HepG2 (cell line): ENCODE measurements at regions not wholly inside any gene's neighbourhood (a gene's known extent, or its start where the extent isn't known, plus 50 kb on each side); places are given as distances from the start of the nearest gene placed in this dataset.

Experiments used
- ATAC-seq: fragments of 200-7000 bp; cut with Tn5 transposase; 3 replicates; pipeline ENCODE4 v1.9.1; 2020; ENCODE audit warnings: mild to moderate bottlenecking, moderate library complexity
- BruUV-seq: library from RNA; stranded (reverse); fragments of 400-500 nt; replicated peaks from 2 replicates; lab custom pipeline; 2021; lab: Mats Ljungman, UMichigan
- CTCF ChIA-PET: fragments of 300-600 bp; formaldehyde crosslinking; extraction: SDS; loops from one replicate; lab custom pipeline; 2021; ENCODE audit warnings: low total read pairs, inconsistent platforms, low intra/inter-chr PET ratio; lab: Yijun Ruan, JAX
- POLR2A ChIA-PET: fragments of 350-600 bp; sonication (Branson Sonifier 250); formaldehyde crosslinking; loops from one replicate; lab custom pipeline; 2020; ENCODE audit warnings: antibody characterized with exemption, inconsistent platforms; lab: Yijun Ruan, JAX
- DNase-seq: peaks from one replicate; pipeline ENCODE4 v3.0.0-alpha.2; 2015; ENCODE audit warnings: low spot score
- FAIRE-seq: peaks from 3 replicates; lab custom pipeline; 2011; peaks lifted over from hg19 to GRCh38; lab: Jason Lieb, UNC
- H2AFZ ChIP-seq: one replicate; pipeline ENCODE4 v1.6.1; 2011; ENCODE audit warnings: low read length, inconsistent platforms
- H3K27ac ChIP-seq: fragments of 300-600 bp; 3 replicates; pipeline ENCODE4 v1.8.0; 2011; ENCODE audit warnings: mixed run types, mild to moderate bottlenecking, mixed read lengths, low read length, inconsistent platforms; ENCODE audit not compliant: insufficient read depth; ENCODE audit errors: extremely low read length
- H3K27me3 ChIP-seq, 2 experiments: fragments of 200-600 bp in 1 of 2; 2 replicates in 1 of 2; 3 replicates in 1 of 2; pipeline versions ENCODE4 v1.6.0 to v1.8.0; 2011; ENCODE audit warnings: low read length in 2 of 2, mild to moderate bottlenecking in 2 of 2, moderate library complexity in 2 of 2, inconsistent platforms in 1 of 2; ENCODE audit not compliant: insufficient read depth in 2 of 2, control insufficient read depth in 1 of 2
- H3K36me3 ChIP-seq, 2 experiments: fragments of 200-600 bp in 1 of 2; replicated peaks in 1 of 2; 2 replicates in 1 of 2; 3 replicates in 1 of 2; pipeline versions ENCODE4 v1.5.1 to v1.8.0; 2011; ENCODE audit warnings: low read length in 2 of 2, inconsistent platforms in 1 of 2; ENCODE audit not compliant: insufficient read depth in 2 of 2, control insufficient read depth in 1 of 2
- H3K4me1 ChIP-seq: 2 replicates; pipeline ENCODE4 v1.5.1; 2012; ENCODE audit warnings: low read length, inconsistent platforms; ENCODE audit not compliant: insufficient read depth
- H3K4me2 ChIP-seq: 2 replicates; pipeline ENCODE4 v1.6.0; 2011; ENCODE audit warnings: low read depth, low read length, inconsistent platforms
- H3K4me3 ChIP-seq, 3 experiments: fragments of 200-600 bp in 1 of 3; sonication (generic), shearing (Covaris generic) in 1 of 3; replicated peaks in 1 of 3; 2 replicates each; pipeline ENCODE4 v1.5.1; 2011 to 2016; ENCODE audit warnings: low read length in 3 of 3, inconsistent platforms in 2 of 3, low read depth in 2 of 3, mild to moderate bottlenecking in 2 of 3, control low read depth in 1 of 3, mixed read lengths in 1 of 3; ENCODE audit not compliant: insufficient read depth in 1 of 3
- H3K79me2 ChIP-seq: one replicate; pipeline ENCODE4 v1.6.1; 2011; ENCODE audit warnings: low read length, inconsistent platforms; ENCODE audit not compliant: insufficient read depth
- H3K9ac ChIP-seq: 2 replicates; pipeline ENCODE4 v1.6.0; 2011; ENCODE audit warnings: mild to moderate bottlenecking, low read depth, low read length, inconsistent platforms; ENCODE audit not compliant: insufficient read depth
- H3K9me3 ChIP-seq: 2 replicates; pipeline ENCODE4 v1.5.1; 2012; ENCODE audit warnings: mild to moderate bottlenecking, low read length
- H4K20me1 ChIP-seq: 2 replicates; pipeline ENCODE4 v1.6.0; 2011; ENCODE audit warnings: inconsistent platforms, mild to moderate bottlenecking, low read length, moderate library complexity; ENCODE audit not compliant: insufficient read depth
- GABPA ChIP-seq, 2 experiments: IDR thresholded peaks; 2 replicates each; pipeline ENCODE4 v1.6.1; 2011 to 2016; ENCODE audit warnings: low read depth in 2 of 2, low read length in 1 of 2, missing biosample characterization in 1 of 2, missing genetic modification characterization in 1 of 2
- HMG20A ChIP-seq: IDR thresholded peaks from 2 replicates; pipeline ENCODE4 v1.6.1; 2016; ENCODE audit warnings: borderline replicate concordance
- HMG20B ChIP-seq: conservative IDR thresholded peaks from 2 replicates; pipeline ENCODE4 v1.6.1; 2016; ENCODE audit warnings: missing genetic modification reagents, missing compliant biosample characterization
- JUND ChIP-seq: sonication (generic); formaldehyde crosslinking; IDR thresholded peaks from 2 replicates; pipeline ENCODE4 v1.8.0; 2022; ENCODE audit warnings: mild to moderate bottlenecking, missing genetic modification reagents
- MED8 ChIP-seq: sonication (generic); formaldehyde crosslinking; IDR thresholded peaks from 2 replicates; pipeline ENCODE4 v1.8.1; 2023; ENCODE audit warnings: mild to moderate bottlenecking, missing genetic modification reagents; ENCODE audit not compliant: insufficient replicate concordance
- MTF1 ChIP-seq: sonication (generic); formaldehyde crosslinking; IDR thresholded peaks from 2 replicates; pipeline ENCODE4 v1.5.0; 2020; ENCODE audit warnings: missing genetic modification reagents
- PAF1 ChIP-seq: IDR thresholded peaks from 2 replicates; pipeline ENCODE4 v1.6.1; 2016; ENCODE audit warnings: missing genetic modification reagents, missing compliant biosample characterization
- SOX13 ChIP-seq, 3 experiments: fragments of 450-650 bp in 1 of 3; sonication (generic) in 1 of 3; formaldehyde crosslinking in 1 of 3; IDR thresholded peaks in 2 of 3; conservative IDR thresholded peaks in 1 of 3; 2 replicates each; pipeline versions ENCODE4 v1.5.0 to v1.6.1; 2016 to 2020; ENCODE audit warnings: antibody characterized with exemption in 1 of 3, mild to moderate bottlenecking in 1 of 3, missing compliant biosample characterization in 1 of 3, missing genetic modification reagents in 1 of 3, moderate library complexity in 1 of 3
- ZFX ChIP-seq: sonication (generic); formaldehyde crosslinking; IDR thresholded peaks from 2 replicates; pipeline ENCODE4 v1.4.0; 2020; ENCODE audit warnings: mild to moderate bottlenecking, low read depth, missing genetic modification reagents, moderate library complexity
- ZNF256 ChIP-seq: sonication (generic); formaldehyde crosslinking; conservative IDR thresholded peaks from 2 replicates; pipeline ENCODE4 v1.4.0; 2020; ENCODE audit warnings: missing genetic modification reagents
- ZNF431 ChIP-seq: sonication (generic); formaldehyde crosslinking; IDR thresholded peaks from 2 replicates; pipeline ENCODE4 v1.9.0; 2022; ENCODE audit warnings: missing genetic modification reagents, low read depth, mild to moderate bottlenecking, borderline replicate concordance
- WGBS: methylation state at CpG from one replicate; pipeline ENCODE4 v1.1.6; 2017; ENCODE audit warnings: low lambda C conversion rate; 5-methylcytosine and 5-hydroxymethylcytosine counted together
- in situ Hi-C: cut with HindIII; loops from 2 replicates; pipeline ENCODE4 v1.10.0; 2017; ENCODE audit warnings: low pct_unique_long_range_greater_than_20kb; ENCODE audit not compliant: extremely low pct_ligation_motif_present
- intact Hi-C: fragments of 100-400 bp; cut with micrococcal nuclease; formaldehyde crosslinking; loops from one replicate; pipeline ENCODE4 v1.10.0; 2022; ENCODE audit not compliant: unreplicated experiment
- TF ChIP-seq, protein P1 (sequence below), 2 experiments: sonication (generic) in 1 of 2; formaldehyde crosslinking in 1 of 2; IDR thresholded peaks; 2 replicates each; pipeline versions ENCODE4 v1.6.1 to v1.9.0; 2014 to 2022; ENCODE audit warnings: antibody characterized with exemption in 1 of 2, borderline replicate concordance in 1 of 2, inconsistent platforms in 1 of 2, low read depth in 1 of 2, missing genetic modification reagents in 1 of 2
- TF ChIP-seq, protein P2 (sequence below): sonication (generic); formaldehyde crosslinking; IDR thresholded peaks from 2 replicates; pipeline ENCODE4 v1.5.1; 2020; ENCODE audit warnings: missing genetic modification reagents, mild to moderate bottlenecking, borderline replicate concordance
- TF ChIP-seq, protein P3 (sequence below): sonication (generic); formaldehyde crosslinking; IDR thresholded peaks from 2 replicates; pipeline ENCODE4 v1.8.0; 2022; ENCODE audit warnings: mild to moderate bottlenecking, missing genetic modification reagents; ENCODE audit not compliant: insufficient replicate concordance

DNA sequence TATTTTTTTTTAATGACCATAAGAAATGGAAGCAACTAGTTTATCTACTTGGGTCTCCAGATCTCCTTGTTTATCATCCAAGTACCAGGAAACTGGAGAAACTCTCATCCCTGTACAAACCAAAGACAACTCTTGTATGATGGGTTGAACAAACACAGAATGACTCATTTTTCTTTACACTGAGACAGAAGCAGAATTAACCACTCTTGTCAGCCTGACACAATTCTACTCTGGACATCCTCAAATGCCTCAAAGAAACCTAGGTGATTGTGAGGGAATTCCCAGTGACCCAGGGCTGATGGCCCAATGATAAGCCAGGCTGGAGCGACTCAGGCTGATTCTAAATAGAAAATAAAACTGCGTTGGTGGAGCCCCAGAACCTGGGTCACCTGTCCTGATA lies 151.5 kb downstream of the ZNF737 start:
- 5% methylated on average over 2 of the region's 2 CpGs for whole genome bisulfite sequencing
- ATAC-seq (no peak), FAIRE-seq (no peak), DNase-seq (no peak)
- Histone ChIP-seq H3K4me3 (no peak overlapping the region), H3K79me2 (no peaks in the 10 kb centered on the region), H3K36me3 (no peaks in the 10 kb centered on the region), H3K9ac (no peak overlapping the region), H2AFZ (no peak overlapping the region), H3K4me1 (no peaks in the 10 kb centered on the region), H3K27ac (no peak overlapping the region), H3K27me3 (no peaks in the 10 kb centered on the region), H3K9me3 (peaks cover 80% of the 10 kb centered on the region), H4K20me1 (no peaks in the 10 kb centered on the region), H3K4me2 (no peak overlapping the region)
- CTCF ChIA-PET: no interaction called here
- in situ Hi-C loops (no loop called here), intact Hi-C loops (no loop called here)
- BruUV-seq: no TSS peak
- POLR2A ChIA-PET: no interaction called here
- no peak for TF ChIP-seq HMG20B (CRISPR knock-in tag)
- TF ChIP-seq JUND (CRISPR knock-in tag): no peak
- no peak for TF ChIP-seq HMG20A (CRISPR knock-in tag)
- no peak for TF ChIP-seq ZNF256 (CRISPR knock-in tag)
- TF ChIP-seq MED8: no peak
- no peak for TF ChIP-seq SOX13 (IDR thresholded peaks at IDR 0.05)
- TF ChIP-seq SOX13 (CRISPR knock-in tag; conservative IDR thresholded peaks at IDR 0.05 in 1 of 2, IDR thresholded peaks at IDR 0.05 in 1 of 2): no peak
- TF ChIP-seq PAF1 (CRISPR knock-in tag): no peak
- no peak for TF ChIP-seq GABPA (IDR thresholded peaks at IDR 0.05; ENCODE audit: low read depth, low read length)
- TF ChIP-seq GABPA (CRISPR knock-in tag; IDR thresholded peaks at IDR 0.05; ENCODE audit: low read depth): no peak
- TF ChIP-seq ZFX (CRISPR knock-in tag): no peak
- TF ChIP-seq MTF1 (CRISPR knock-in tag): no peak
- TF ChIP-seq, protein P1, sequence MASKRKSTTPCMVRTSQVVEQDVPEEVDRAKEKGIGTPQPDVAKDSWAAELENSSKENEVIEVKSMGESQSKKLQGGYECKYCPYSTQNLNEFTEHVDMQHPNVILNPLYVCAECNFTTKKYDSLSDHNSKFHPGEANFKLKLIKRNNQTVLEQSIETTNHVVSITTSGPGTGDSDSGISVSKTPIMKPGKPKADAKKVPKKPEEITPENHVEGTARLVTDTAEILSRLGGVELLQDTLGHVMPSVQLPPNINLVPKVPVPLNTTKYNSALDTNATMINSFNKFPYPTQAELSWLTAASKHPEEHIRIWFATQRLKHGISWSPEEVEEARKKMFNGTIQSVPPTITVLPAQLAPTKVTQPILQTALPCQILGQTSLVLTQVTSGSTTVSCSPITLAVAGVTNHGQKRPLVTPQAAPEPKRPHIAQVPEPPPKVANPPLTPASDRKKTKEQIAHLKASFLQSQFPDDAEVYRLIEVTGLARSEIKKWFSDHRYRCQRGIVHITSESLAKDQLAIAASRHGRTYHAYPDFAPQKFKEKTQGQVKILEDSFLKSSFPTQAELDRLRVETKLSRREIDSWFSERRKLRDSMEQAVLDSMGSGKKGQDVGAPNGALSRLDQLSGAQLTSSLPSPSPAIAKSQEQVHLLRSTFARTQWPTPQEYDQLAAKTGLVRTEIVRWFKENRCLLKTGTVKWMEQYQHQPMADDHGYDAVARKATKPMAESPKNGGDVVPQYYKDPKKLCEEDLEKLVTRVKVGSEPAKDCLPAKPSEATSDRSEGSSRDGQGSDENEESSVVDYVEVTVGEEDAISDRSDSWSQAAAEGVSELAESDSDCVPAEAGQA (IDR thresholded peaks at IDR 0.05; ENCODE audit: low read depth): no peak
- TF ChIP-seq, protein P1 (CRISPR knock-in tag; IDR thresholded peaks at IDR 0.05; ENCODE audit: borderline replicate concordance): no peak
- TF ChIP-seq, protein P2, sequence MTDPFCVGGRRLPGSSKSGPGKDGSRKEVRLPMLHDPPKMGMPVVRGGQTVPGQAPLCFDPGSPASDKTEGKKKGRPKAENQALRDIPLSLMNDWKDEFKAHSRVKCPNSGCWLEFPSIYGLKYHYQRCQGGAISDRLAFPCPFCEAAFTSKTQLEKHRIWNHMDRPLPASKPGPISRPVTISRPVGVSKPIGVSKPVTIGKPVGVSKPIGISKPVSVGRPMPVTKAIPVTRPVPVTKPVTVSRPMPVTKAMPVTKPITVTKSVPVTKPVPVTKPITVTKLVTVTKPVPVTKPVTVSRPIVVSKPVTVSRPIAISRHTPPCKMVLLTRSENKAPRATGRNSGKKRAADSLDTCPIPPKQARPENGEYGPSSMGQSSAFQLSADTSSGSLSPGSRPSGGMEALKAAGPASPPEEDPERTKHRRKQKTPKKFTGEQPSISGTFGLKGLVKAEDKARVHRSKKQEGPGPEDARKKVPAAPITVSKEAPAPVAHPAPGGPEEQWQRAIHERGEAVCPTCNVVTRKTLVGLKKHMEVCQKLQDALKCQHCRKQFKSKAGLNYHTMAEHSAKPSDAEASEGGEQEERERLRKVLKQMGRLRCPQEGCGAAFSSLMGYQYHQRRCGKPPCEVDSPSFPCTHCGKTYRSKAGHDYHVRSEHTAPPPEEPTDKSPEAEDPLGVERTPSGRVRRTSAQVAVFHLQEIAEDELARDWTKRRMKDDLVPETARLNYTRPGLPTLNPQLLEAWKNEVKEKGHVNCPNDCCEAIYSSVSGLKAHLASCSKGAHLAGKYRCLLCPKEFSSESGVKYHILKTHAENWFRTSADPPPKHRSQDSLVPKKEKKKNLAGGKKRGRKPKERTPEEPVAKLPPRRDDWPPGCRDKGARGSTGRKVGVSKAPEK (CRISPR knock-in tag): no peak
- TF ChIP-seq ZNF431 (CRISPR knock-in tag): no peak
- TF ChIP-seq, protein P3, sequence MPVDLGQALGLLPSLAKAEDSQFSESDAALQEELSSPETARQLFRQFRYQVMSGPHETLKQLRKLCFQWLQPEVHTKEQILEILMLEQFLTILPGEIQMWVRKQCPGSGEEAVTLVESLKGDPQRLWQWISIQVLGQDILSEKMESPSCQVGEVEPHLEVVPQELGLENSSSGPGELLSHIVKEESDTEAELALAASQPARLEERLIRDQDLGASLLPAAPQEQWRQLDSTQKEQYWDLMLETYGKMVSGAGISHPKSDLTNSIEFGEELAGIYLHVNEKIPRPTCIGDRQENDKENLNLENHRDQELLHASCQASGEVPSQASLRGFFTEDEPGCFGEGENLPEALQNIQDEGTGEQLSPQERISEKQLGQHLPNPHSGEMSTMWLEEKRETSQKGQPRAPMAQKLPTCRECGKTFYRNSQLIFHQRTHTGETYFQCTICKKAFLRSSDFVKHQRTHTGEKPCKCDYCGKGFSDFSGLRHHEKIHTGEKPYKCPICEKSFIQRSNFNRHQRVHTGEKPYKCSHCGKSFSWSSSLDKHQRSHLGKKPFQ (CRISPR knock-in tag): no peak
